ENCODE measurements at regions not wholly inside any gene's neighbourhood (a gene's known extent, or its start where the extent isn't known, plus 50 kb on each side); places are given as distances from the start of the nearest gene placed in this dataset.
"Not testable (repeated sequence)": the region's sequence is repeated elsewhere in the genome, so short reads cannot be mapped to it uniquely, and the experiment has no call there.

- no peak for DNase-seq
Measured at GRCh38 chr11:37248145-37248544, 650.1 kb upstream of the RAG2 start.

DNA sequence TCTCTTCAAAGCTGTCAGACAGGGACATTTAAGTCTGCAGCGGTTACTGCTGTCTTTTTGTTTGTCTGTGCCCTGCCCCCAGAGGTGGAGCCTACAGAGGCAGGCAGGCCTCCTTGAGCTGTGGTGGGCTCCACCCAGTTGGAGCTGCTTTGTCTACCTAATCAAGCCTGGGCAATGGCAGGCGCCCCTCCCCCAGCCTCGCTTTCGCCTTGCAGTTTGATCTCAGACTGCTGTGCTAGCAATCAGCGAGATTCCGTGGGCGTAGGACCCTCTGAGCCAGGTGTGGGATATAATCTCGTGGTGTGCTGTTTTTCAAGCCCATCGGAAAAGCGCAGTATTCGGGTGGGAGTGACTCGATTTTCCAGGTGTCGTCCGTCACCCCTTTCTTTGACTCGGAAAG is 648.1 kb upstream of the RAG2 start:
- not testable (repeated sequence) for DNase-seq

DNA sequence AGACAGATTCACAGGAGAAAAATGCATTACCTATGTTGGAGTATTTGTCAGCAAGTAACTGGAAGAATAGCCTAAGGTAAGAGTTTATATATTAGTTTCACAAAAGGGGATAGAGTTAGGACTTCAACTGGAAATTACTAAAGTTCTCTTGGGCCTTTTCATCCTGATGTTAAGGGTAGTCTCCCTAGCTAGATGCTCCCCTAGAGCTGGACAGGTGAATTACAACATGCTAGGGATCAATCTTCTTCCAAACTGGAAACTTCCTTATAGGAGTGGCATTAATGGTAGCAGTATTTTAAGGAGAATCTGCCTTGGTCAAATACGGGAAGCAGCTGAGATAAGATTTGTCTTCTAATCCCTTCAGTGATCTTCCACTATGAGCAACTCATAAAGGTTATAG is 632.8 kb upstream of the RAG2 start:
- DNase-seq: no peak

DNA sequence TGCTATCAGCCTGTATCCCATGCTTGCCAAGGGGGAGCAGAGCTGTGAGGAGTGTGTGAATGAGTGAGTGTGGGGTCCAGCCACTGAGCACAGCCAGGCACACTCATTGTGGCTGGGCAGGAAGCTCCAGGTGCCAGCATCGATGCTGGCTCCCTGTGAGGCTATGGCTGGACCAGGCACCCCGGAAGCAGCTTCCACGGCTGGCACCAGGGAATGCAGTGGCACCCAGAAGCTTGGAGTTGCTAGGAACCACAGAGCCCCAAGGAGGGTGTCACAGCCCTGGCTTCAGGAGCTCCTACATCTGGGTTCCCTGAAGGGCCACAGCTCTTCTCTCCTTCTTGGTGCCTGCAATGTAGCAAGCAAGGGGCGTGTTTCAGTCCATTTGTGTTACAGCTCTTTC is 625.9 kb upstream of the RAG2 start:
- no peak for DNase-seq

DNA sequence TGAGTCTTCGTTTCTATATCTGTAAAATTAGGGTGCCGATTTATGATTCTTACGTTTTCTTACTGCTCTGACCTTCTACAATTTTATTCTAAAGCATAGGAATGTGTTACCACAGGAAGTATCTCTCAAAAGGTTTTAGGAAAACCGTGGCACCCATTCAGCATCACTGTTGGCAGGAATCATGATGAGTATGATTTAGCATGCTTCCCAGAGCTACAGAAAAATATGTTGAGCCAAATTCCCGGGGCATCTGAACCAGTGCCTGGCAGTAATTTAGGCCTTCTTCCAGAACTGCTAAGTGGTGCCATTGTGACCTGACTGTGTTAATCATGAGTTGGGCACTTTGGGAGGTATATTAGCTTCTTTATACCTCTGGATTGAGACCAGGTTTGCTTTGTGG is 605.0 kb upstream of the RAG2 start:
- no peak for DNase-seq

DNA sequence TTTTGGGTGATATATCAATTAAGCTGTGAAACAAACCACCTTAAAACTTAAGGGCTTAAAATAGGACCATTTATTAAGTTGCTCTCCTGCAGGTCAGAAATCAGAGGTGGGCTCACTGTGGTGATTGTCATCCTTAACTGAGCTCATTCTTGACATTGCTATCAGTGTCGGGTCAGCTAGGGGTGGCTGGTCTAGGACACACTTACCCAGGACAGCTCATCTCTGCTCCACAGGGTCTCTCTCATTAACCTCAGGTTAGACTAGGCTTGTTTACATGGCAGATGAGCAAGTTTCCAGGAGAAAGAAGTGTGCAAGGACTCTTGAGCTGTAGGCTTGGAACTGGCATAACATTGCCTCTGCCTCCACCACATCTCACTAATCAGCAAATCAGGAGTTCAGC is 601.0 kb upstream of the RAG2 start:
- DNase-seq: no peak

DNA sequence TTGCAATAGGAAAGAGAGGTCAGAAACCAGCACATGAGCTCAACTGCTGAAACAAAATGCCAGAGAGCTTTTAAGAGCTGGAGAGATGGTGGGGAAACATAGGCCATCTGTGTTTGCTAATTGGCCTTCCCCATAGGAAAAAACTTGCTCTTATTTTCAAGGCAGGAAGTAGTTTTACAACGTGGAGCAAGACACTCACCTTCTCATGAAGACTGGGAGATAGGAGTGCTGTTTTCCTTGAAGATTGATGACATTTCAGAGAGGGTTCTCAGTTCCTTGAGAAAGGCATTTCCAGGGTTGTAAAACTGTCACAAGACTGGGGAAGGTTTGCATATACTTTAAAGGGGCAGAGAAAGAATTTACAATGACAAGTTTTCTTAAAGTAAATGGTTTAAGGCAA is 586.3 kb upstream of the RAG2 start:
- DNase-seq: no peak

DNA sequence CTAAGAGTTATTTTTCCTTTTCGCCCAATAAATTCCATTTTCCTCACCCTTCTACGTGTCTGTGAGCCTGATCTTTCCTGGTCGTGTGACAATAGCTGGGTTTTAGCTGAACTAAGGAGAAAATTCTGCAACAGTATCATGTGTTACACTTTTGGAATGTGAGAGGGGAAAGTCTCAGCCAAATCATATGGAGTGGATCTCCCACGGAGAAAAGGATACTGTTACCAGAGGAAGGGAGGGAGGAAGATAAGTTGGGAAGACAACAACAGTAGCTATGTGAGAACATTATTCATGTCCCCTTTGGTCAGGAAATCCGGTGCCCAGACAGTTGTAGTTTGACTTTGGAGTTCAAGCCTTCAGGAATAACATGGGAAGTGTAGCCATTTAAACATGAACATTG is 584.0 kb upstream of the RAG2 start:
- DNase-seq: no peak

DNA sequence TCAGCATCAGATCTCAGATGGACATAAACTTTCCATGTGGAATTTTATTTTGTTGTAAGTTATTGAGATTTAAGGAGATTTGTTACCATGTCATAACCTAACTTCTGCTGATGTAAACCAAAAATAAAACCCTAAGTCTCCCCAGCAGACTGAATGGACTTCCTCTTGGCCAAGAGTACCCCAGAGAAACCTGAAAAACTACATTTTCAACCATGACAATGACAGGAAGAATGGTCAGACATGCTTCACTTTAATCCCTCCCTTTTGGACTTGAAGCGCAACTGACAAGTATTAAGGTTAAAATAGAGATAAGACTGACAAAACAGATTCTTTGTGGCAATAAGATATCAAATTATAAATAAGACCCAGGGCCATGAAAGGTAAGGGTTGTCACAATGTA is 579.7 kb upstream of the RAG2 start:
- DNase-seq: no peak

GRCh38 chr11:37171451-37171850 is 573.4 kb upstream of the RAG2 start:
- DNase-seq: no peak

GRCh38 chr11:37170311-37170710 is 572.3 kb upstream of the RAG2 start:
- DNase-seq: no peak

DNA sequence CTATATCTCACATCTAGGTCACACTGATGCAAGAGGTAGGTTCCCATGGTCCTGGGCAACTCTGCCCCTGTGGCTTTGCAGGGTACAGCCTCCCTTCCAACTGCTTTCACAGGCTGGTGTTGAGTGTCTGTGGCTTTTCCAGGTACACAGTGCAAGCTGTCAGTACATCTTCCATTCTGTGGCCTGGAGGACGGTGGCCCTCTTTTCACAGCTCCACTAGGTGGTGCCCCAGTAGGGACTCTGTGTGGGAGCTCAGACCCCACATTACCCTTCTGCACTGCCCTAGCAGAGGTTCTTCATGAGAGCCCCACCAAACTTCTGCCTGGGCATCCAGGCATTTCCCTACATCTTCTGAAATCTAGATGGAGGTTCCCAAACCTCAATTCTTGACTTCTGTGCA is 547.4 kb upstream of the RAG2 start:
- not testable (repeated sequence) for DNase-seq

- DNase-seq: no peak
Measured at GRCh38 chr11:37142591-37142990, 544.6 kb upstream of the RAG2 start.

DNA sequence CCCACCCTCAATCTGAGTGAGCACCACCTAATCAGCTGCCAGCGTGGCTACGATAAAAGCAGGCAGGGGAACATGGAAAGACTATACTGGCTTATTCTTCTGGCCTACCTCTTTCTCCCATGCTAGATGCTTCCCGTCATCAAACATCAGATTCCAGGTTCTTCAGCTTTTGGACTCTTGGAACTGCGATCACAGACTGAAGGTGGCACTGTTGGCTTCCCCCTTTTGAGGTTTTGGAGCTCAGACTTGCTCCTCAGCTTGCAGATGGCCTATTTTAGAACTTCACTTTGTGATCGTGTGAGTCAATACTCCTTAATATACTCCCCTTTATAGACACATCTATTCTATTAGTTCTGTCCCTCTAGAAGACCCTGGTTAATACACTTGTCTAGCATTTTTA is 543.7 kb upstream of the RAG2 start:
- DNase-seq: no peak

GRCh38 chr11:37135606-37136005 is 537.6 kb upstream of the RAG2 start:
- not testable (repeated sequence) for DNase-seq

DNA sequence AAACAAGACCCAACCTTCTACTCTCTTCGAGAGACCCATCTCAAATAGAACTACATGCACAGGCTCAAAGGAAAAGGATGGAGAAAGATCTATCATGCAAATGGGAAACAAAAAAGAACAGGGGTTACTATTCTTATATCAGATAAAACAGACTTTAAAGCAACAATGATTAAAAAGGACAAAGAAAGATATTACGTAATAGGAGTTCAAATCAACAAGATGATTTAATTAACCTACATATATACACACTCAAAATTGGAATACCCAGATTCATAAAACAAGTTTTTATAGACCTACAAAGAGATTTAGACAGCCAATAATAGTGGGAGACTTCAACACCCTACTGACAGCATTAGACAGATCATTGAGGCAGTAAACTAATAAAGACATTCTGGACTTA is 536.6 kb upstream of the RAG2 start:
- DNase-seq: no peak

- no peak for DNase-seq
Measured at GRCh38 chr11:37124384-37124783, 526.3 kb upstream of the RAG2 start.

DNA sequence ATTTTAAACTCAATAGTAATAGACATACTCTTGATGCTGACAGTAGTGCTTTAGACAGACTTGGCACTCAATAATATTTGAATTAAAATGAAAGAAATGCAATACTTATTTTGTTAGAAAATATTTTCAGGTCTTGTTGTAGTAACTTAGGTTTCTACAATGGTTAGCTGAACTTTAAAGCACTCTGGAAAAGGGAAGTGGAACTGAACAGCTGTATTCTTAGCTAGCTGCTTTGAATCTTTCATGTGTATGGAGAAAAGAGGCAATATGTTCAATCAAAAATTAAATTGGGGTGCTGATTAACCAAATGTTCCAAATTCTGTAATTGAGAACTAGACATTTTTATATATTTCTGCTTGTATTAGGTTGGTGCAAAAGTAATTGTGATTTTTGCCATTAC is 517.9 kb upstream of the RAG2 start:
- no peak for DNase-seq

- DNase-seq: no peak
Measured at GRCh38 chr11:37110385-37110784, 512.3 kb upstream of the RAG2 start.

- no peak for DNase-seq
Measured at GRCh38 chr11:37109286-37109585, 511.2 kb upstream of the RAG2 start.

GRCh38 chr11:37108436-37109285 is 510.6 kb upstream of the RAG2 start:
- no peak for DNase-seq

DNA sequence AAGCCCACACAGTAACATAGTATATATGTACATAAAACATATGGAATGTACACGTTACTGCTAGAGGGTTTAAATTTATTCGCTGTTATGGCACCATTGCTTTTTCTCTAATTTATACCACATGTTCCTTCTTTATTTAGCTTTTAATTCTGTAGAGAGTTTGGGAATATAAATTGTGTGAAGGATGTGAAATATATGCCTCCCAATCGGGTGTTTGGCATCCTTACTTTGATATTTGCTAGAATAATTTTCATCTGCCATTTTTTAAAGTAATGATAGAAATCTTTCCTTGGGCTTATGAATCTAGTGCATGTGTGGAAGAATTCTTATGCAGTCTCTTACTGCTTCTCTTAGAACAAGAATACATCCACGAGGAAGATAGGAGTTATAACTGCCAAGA is 509.8 kb upstream of the RAG2 start:
- no peak for DNase-seq

DNA sequence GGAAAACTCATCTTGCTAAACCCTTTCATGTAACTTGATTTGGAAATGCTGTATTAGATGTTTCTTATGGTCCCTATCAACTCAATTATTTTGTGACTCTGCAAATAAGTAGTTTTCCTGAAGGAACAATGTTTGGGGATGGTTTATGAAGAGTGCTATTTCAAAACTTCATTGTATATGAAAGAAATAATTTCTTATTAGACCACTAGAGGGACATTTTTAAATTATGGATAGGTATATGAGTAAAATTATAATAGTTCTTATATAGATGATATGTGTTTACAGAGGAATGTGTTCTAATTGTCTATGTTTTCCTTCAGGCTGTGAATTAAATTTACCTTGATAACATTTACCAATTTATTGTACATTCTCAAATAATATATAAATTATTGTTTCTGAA is 509.4 kb upstream of the RAG2 start:
- DNase-seq: no peak

DNA sequence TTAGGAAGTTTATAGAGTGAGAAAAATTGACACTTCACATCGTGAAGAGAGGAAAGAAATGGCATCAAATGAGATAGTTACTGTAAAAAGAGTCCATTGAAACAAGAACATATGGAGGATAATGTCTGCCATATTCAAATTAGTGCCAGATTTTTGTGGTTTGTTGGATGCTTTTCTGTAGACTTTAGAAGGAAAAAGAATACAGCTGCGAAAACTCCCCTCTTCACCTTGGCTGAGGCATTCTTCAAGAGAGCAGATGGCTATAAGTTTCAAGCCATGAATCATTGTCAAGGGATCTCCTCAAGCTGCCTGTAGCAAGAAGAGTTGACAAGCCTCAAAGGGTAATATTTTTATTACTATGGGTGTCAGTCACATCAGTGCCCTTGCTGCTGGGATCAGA is 507.4 kb upstream of the RAG2 start:
- DNase-seq: no peak

GRCh38 chr11:37104380-37104779 is 506.3 kb upstream of the RAG2 start:
- DNase-seq: no peak

GRCh38 chr11:37100008-37100407 is 502.0 kb upstream of the RAG2 start:
- no peak for DNase-seq

Data from activated naive CD4-positive, alpha-beta T cell (primary cell).